Neural progenitor cell (in vitro differentiated cells): ENCODE measurements at regions not wholly inside any gene's neighbourhood (a gene's known extent, or its start where the extent isn't known, plus 50 kb on each side); places are given as distances from the start of the nearest gene placed in this dataset.

ENCODE experiments used
- DNase-seq: peaks from one replicate; pipeline ENCODE4 v3.0.0-alpha.2; 2016; ENCODE audit warnings: low spot score
- H2AFZ ChIP-seq: fragments of 200-600 bp; sonication (generic); replicated peaks from 2 replicates; pipeline ENCODE4 v1.6.1; 2016; ENCODE audit warnings: antibody characterized with exemption
- H3F3A ChIP-seq: fragments of 200-600 bp; sonication (generic); 2 replicates; pipeline ENCODE4 v1.6.1; 2016; ENCODE audit warnings: antibody characterized with exemption, low read depth
- H3K27ac ChIP-seq: fragments of 200-600 bp; sonication (generic); 2 replicates; pipeline ENCODE4 v1.5.1; 2016; ENCODE audit warnings: mild to moderate bottlenecking
- H3K27me3 ChIP-seq: fragments of 200-600 bp; sonication (generic); 2 replicates; pipeline ENCODE4 v1.6.1; 2016; ENCODE audit warnings: mild to moderate bottlenecking, moderate library complexity
- H3K36me3 ChIP-seq: fragments of 200-600 bp; sonication (generic); 2 replicates; pipeline ENCODE4 v1.5.1; 2016
- H3K4me1 ChIP-seq: fragments of 200-600 bp; sonication (generic); 2 replicates; pipeline ENCODE4 v1.6.1; 2016; ENCODE audit warnings: mixed run types
- H3K4me2 ChIP-seq: fragments of 200-600 bp; sonication (generic); 2 replicates; pipeline ENCODE4 v1.6.1; 2016
- H3K4me3 ChIP-seq: fragments of 200-600 bp; sonication (generic); 2 replicates; pipeline ENCODE4 v1.5.1; 2016
- H3K79me2 ChIP-seq: fragments of 200-600 bp; sonication (generic); 2 replicates; pipeline ENCODE4 v1.6.1; 2016; ENCODE audit warnings: low read depth
- H3K9ac ChIP-seq: fragments of 200-600 bp; sonication (generic); 2 replicates; pipeline ENCODE4 v1.6.1; 2016
- H3K9me3 ChIP-seq: fragments of 200-600 bp; sonication (generic); 2 replicates; pipeline ENCODE4 v1.5.1; 2016; ENCODE audit warnings: low read depth
- H4K20me1 ChIP-seq: fragments of 200-600 bp; sonication (generic); 2 replicates; pipeline ENCODE4 v1.6.1; 2016; ENCODE audit warnings: low read depth
- H3K27ac Mint-ChIP-seq: 3 replicates; pipeline ENCODE4 v1.8.0; 2021; ENCODE audit warnings: mixed read lengths
- H3K27me3 Mint-ChIP-seq: 2 replicates; pipeline ENCODE4 v1.8.0; 2022; ENCODE audit warnings: low read depth, mild to moderate bottlenecking, inconsistent platforms, moderate library complexity, mixed read lengths; ENCODE audit not compliant: insufficient read depth
- H3K36me3 Mint-ChIP-seq: 3 replicates; pipeline ENCODE4 v1.8.0; 2021; ENCODE audit warnings: mixed read lengths
- H3K4me1 Mint-ChIP-seq: 3 replicates; pipeline ENCODE4 v1.8.0; 2021; ENCODE audit warnings: mixed read lengths
- H3K4me3 Mint-ChIP-seq: 3 replicates; pipeline ENCODE4 v1.8.0; 2021; ENCODE audit warnings: mild to moderate bottlenecking, moderate library complexity, mixed read lengths
- H3K9me3 Mint-ChIP-seq: 3 replicates; pipeline ENCODE4 v1.8.0; 2020; ENCODE audit warnings: mixed read lengths
- EZH2 ChIP-seq: fragments of 200-600 bp; sonication (generic); IDR thresholded peaks from 2 replicates; pipeline ENCODE4 v1.6.1; 2017; ENCODE audit warnings: antibody characterized with exemption, mild to moderate bottlenecking, moderate library complexity
- EZH2phosphoT487 ChIP-seq: fragments of 200-600 bp; sonication (generic); IDR thresholded peaks from 2 replicates; pipeline ENCODE4 v1.6.1; 2017; ENCODE audit warnings: antibody characterized with exemption
- TF ChIP-seq, protein P1 (sequence below): fragments of 200-600 bp; sonication (generic); IDR thresholded peaks from 2 replicates; pipeline ENCODE4 v1.5.1; 2017; ENCODE audit warnings: antibody characterized with exemption, mild to moderate bottlenecking

DNA sequence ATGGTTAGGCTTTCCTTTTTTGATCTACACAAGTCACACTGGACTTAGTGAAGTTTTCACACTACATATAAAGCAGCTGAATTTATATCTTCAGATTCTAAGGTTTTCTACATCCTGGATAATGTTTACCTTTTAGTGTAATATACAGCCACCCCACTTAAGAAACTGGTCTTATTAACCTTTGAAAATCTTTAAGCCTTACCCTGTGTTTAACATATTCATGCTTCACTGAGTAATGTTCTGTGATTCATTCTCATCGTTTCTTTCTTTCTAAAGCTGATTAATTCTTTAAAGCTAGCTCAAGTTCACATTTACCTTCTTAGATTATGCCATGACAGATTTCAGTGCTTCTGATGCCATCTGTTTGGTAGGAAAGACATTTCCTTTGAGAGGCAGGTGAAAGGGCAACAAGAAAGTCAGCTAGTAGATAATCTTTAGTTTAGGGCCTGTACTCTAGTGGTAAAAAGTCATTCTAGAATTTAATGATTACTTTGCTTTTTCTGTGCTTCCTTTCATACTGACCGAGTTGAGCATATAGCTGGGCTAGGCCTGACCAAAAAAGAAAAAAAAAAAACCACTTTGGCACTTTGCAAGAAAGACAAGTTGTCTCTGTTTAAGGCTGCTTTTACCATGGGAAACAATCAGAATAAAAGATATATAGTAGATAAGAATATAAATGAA lies 690.9 kb upstream of the FBXO33 start:
- TF ChIP-seq, protein P1, sequence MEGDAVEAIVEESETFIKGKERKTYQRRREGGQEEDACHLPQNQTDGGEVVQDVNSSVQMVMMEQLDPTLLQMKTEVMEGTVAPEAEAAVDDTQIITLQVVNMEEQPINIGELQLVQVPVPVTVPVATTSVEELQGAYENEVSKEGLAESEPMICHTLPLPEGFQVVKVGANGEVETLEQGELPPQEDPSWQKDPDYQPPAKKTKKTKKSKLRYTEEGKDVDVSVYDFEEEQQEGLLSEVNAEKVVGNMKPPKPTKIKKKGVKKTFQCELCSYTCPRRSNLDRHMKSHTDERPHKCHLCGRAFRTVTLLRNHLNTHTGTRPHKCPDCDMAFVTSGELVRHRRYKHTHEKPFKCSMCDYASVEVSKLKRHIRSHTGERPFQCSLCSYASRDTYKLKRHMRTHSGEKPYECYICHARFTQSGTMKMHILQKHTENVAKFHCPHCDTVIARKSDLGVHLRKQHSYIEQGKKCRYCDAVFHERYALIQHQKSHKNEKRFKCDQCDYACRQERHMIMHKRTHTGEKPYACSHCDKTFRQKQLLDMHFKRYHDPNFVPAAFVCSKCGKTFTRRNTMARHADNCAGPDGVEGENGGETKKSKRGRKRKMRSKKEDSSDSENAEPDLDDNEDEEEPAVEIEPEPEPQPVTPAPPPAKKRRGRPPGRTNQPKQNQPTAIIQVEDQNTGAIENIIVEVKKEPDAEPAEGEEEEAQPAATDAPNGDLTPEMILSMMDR, result no peak
- TF ChIP-seq EZH2phosphoT487 (no peak), EZH2 (no peak)
- Histone ChIP-seq H3K4me3 (no peak overlapping the region), H4K20me1 (no peaks in the 10 kb centered on the region), H3F3A (no peaks in the 10 kb centered on the region), H3K4me1 (peaks cover 3% of the 10 kb centered on the region), H3K36me3 (no peaks in the 10 kb centered on the region), H3K79me2 (no peaks in the 10 kb centered on the region), H2AFZ (no peak overlapping the region), H3K27me3 (no peaks in the 10 kb centered on the region), H3K9ac (no peak overlapping the region), H3K4me2 (peak overlapping the region; percentile 43), H3K27ac (no peak overlapping the region), H3K9me3 (no peaks in the 10 kb centered on the region)
- DNase-seq, result no peak
- Mint-ChIP-seq H3K27me3 (no peaks in the 10 kb centered on the region), H3K36me3 (no peaks in the 10 kb centered on the region), H3K9me3 (peaks cover 7% of the 10 kb centered on the region), H3K4me3 (no peak overlapping the region), H3K4me1 (peaks cover 30% of the 10 kb centered on the region), H3K27ac (peak overlapping the region; percentile 71)

DNA sequence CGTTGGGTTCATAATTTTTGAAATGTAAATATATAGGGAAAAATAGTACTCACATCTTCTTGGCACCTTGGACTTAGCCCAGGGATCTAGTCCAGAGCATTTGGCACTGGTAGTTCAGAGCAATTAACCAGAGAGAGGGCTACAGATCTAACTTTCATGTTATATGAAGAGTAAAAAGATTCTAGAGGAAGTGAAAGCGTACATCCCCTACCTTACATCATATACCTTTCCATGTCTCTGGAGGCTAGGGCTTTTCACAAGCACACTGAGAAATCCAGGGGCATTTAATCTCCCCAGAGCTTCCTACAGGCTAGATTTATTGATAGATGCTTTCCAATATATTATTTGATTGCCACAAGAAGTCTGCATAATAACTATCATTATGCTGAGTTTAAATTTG lies 687.5 kb upstream of the FBXO33 start:
- peaks cover 3% of the 10 kb centered on the region for H3K4me1 ChIP-seq
- Mint-ChIP-seq H3K9me3 (peaks cover 14% of the 10 kb centered on the region), H3K27ac (no peak overlapping the region), H3K36me3 (no peaks in the 10 kb centered on the region), H3K4me1 (peaks cover 30% of the 10 kb centered on the region), H3K27me3 (no peaks in the 10 kb centered on the region), H3K4me3 (no peak overlapping the region)
- no peak overlapping the region for H3K4me3 ChIP-seq
- no peaks in the 10 kb centered on the region for H4K20me1 ChIP-seq
- no peaks in the 10 kb centered on the region for H3K27me3 ChIP-seq
- TF ChIP-seq EZH2 (no peak), EZH2phosphoT487 (no peak)
- TF ChIP-seq, protein P1, result no peak
- DNase-seq, result no peak
- no peak overlapping the region for H3K27ac ChIP-seq
- no peaks in the 10 kb centered on the region for H3K79me2 ChIP-seq
- H3K36me3 ChIP-seq, result no peaks in the 10 kb centered on the region
- no peak overlapping the region for H2AFZ ChIP-seq
- H3K9ac ChIP-seq, result no peak overlapping the region
- H3K9me3 ChIP-seq, result no peaks in the 10 kb centered on the region
- no peaks in the 10 kb centered on the region for H3F3A ChIP-seq
- no peak overlapping the region for H3K4me2 ChIP-seq

DNA sequence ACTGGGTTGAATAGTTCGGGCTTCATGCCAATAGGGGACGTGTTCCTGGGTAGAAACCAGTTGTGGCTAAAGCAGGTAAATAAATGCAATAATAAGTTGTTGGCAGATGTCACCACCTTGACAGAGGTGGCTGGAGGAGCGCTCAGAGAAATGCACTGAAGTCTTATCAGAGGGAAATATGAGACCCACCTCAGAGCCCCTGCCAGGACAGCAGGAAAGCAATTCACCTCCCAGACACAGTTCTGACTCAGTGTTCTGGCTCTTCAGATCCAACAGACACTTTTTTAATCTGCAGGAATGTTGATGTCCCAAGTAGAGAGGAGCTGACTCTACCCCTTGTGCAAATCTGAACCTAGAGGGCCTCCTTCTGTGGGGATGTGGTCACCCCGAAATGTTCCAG lies 687.1 kb upstream of the FBXO33 start:
- Histone ChIP-seq H3K36me3 (no peaks in the 10 kb centered on the region), H3K9ac (no peak overlapping the region), H3F3A (no peaks in the 10 kb centered on the region), H3K4me1 (peaks cover 3% of the 10 kb centered on the region), H3K79me2 (no peaks in the 10 kb centered on the region), H3K27ac (no peak overlapping the region), H3K9me3 (no peaks in the 10 kb centered on the region), H4K20me1 (no peaks in the 10 kb centered on the region), H2AFZ (no peak overlapping the region), H3K27me3 (no peaks in the 10 kb centered on the region), H3K4me2 (no peak overlapping the region), H3K4me3 (no peak overlapping the region)
- no peak overlapping the region for H3K27ac Mint-ChIP-seq
- DNase-seq, result no peak
- peaks cover 14% of the 10 kb centered on the region for H3K9me3 Mint-ChIP-seq
- no peaks in the 10 kb centered on the region for H3K36me3 Mint-ChIP-seq
- peaks cover 4% of the 10 kb centered on the region for H3K27me3 Mint-ChIP-seq
- TF ChIP-seq EZH2 (no peak), EZH2phosphoT487 (no peak)
- TF ChIP-seq, protein P1, result no peak
- no peak overlapping the region for H3K4me3 Mint-ChIP-seq
- H3K4me1 Mint-ChIP-seq, result peaks cover 27% of the 10 kb centered on the region
